ENCODE measurements at regions not wholly inside any gene's neighbourhood (a gene's known extent, or its start where the extent isn't known, plus 50 kb on each side); places are given as distances from the start of the nearest gene placed in this dataset.

DNA sequence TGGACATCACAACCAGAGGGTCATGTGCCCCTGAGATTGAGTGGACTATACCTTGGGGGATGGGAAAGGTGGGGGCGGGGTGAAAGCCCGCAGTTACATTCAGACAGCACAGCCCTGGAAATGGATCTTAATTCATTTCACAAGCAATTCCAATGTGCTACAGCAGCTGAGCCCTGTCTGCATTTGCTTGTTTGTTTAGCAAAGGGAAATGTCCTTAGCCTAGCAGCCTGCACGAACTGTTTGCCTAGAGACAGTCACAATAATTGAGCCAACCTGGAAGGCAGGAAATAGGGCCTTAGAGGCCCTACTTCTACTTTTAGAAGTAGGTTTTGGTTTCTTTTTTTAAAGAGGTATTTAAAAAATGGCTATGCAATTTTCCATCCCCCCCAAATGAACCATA lies 177.3 kb upstream of the KL start:
- Histone ChIP-seq H3K79me2 (ENCODE audit: insufficient read depth, low read length) (no peaks in the 10 kb centered on the region), H2AFZ (ENCODE audit: low read length) (no peak overlapping the region), H3K27me3 (ENCODE audit: insufficient read depth, low read length, poor library complexity, severe bottlenecking) (no peaks in the 10 kb centered on the region), H3F3A (ENCODE audit: low read depth) (no peaks in the 10 kb centered on the region), H3K4me2 (ENCODE audit: low read depth, low read length, poor library complexity, severe bottlenecking) (no peak overlapping the region), H3K36me3 (ENCODE audit: insufficient read depth, low read length) (no peaks in the 10 kb centered on the region), H3K4me3 (ENCODE audit: low read length, poor library complexity, severe bottlenecking) (no peak overlapping the region), H3K9ac (ENCODE audit: low read depth, low read length, poor library complexity, severe bottlenecking) (no peak overlapping the region), H4K20me1 (ENCODE audit: insufficient read depth, low read length, poor library complexity, severe bottlenecking) (no peaks in the 10 kb centered on the region), H3K9me3 (ENCODE audit: insufficient read depth, low read depth, low read length) (no peaks in the 10 kb centered on the region), H3K4me1 (ENCODE audit: insufficient read depth, low read length, poor library complexity, severe bottlenecking) (no peaks in the 10 kb centered on the region), H3K9me2 (replicated peaks; ENCODE audit: low read depth, low read length) (no peaks in the 10 kb centered on the region)
- TF ChIP-seq EZH2phosphoT487 (IDR thresholded peaks at IDR 0.05; ENCODE audit: borderline replicate concordance) = no peak
- no peak for TF ChIP-seq CTCF (conservative IDR thresholded peaks at IDR 0.05; ENCODE audit: low read length)

- Histone ChIP-seq H3K79me2 (ENCODE audit: insufficient read depth, low read length) (no peaks in the 10 kb centered on the region), H3K4me2 (ENCODE audit: low read depth, low read length, poor library complexity, severe bottlenecking) (no peak overlapping the region), H4K20me1 (ENCODE audit: insufficient read depth, low read length, poor library complexity, severe bottlenecking) (no peaks in the 10 kb centered on the region), H2AFZ (ENCODE audit: low read length) (no peak overlapping the region), H3K9ac (ENCODE audit: low read depth, low read length, poor library complexity, severe bottlenecking) (no peak overlapping the region), H3K9me3 (ENCODE audit: insufficient read depth, low read depth, low read length) (no peaks in the 10 kb centered on the region), H3K9me2 (replicated peaks; ENCODE audit: low read depth, low read length) (no peaks in the 10 kb centered on the region), H3K4me1 (ENCODE audit: insufficient read depth, low read length, poor library complexity, severe bottlenecking) (no peaks in the 10 kb centered on the region), H3K4me3 (ENCODE audit: low read length, poor library complexity, severe bottlenecking) (no peak overlapping the region), H3F3A (ENCODE audit: low read depth) (no peaks in the 10 kb centered on the region), H3K36me3 (ENCODE audit: insufficient read depth, low read length) (no peaks in the 10 kb centered on the region), H3K27me3 (ENCODE audit: insufficient read depth, low read length, poor library complexity, severe bottlenecking) (no peaks in the 10 kb centered on the region)
- TF ChIP-seq EZH2phosphoT487 (IDR thresholded peaks at IDR 0.05; ENCODE audit: borderline replicate concordance) = no peak
- no peak for TF ChIP-seq CTCF (conservative IDR thresholded peaks at IDR 0.05; ENCODE audit: low read length)
These were observed 176.1 kb upstream of the KL start for GRCh38 chr13:32840113-32840512.

GRCh38 chr13:32840989-32841713 lies 175.1 kb upstream of the KL start:
- H3K9ac ChIP-seq (ENCODE audit: low read depth, low read length, poor library complexity, severe bottlenecking) = no peak overlapping the region
- H3K9me3 ChIP-seq (ENCODE audit: insufficient read depth, low read depth, low read length) = no peaks in the 10 kb centered on the region
- H3K79me2 ChIP-seq (ENCODE audit: insufficient read depth, low read length) = no peaks in the 10 kb centered on the region
- no peaks in the 10 kb centered on the region for H3K27me3 ChIP-seq (ENCODE audit: insufficient read depth, low read length, poor library complexity, severe bottlenecking)
- no peak overlapping the region for H3K4me2 ChIP-seq (ENCODE audit: low read depth, low read length, poor library complexity, severe bottlenecking)
- H2AFZ ChIP-seq (ENCODE audit: low read length) = no peak overlapping the region
- no peak for TF ChIP-seq CTCF (conservative IDR thresholded peaks at IDR 0.05; ENCODE audit: low read length)
- no peak for TF ChIP-seq EZH2phosphoT487 (IDR thresholded peaks at IDR 0.05; ENCODE audit: borderline replicate concordance)
- no peaks in the 10 kb centered on the region for H3F3A ChIP-seq (ENCODE audit: low read depth)
- H4K20me1 ChIP-seq (ENCODE audit: insufficient read depth, low read length, poor library complexity, severe bottlenecking) = no peaks in the 10 kb centered on the region
- no peaks in the 10 kb centered on the region for H3K4me1 ChIP-seq (ENCODE audit: insufficient read depth, low read length, poor library complexity, severe bottlenecking)
- H3K36me3 ChIP-seq (ENCODE audit: insufficient read depth, low read length) = no peaks in the 10 kb centered on the region
- H3K4me3 ChIP-seq (ENCODE audit: low read length, poor library complexity, severe bottlenecking) = no peak overlapping the region
- no peaks in the 10 kb centered on the region for H3K9me2 ChIP-seq (replicated peaks; ENCODE audit: low read depth, low read length)
